Activated CD8-positive, alpha-beta T cell treated with anti-CD3 and anti-CD28 coated beads for 36 hours (primary cell): ENCODE measurements at regions not wholly inside any gene's neighbourhood (a gene's known extent, or its start where the extent isn't known, plus 50 kb on each side); places are given as distances from the start of the nearest gene placed in this dataset.
"Not testable (repeated sequence)": the region's sequence is repeated elsewhere in the genome, so short reads cannot be mapped to it uniquely, and the experiment has no call there.

Source experiments
- ATAC-seq: fragments of 200-7000 bp; cut with Tn5 transposase; one replicate; pipeline ENCODE4 v1.10.0; 2021; ENCODE audit warnings: mild to moderate bottlenecking, moderate library complexity
- CTCF ChIA-PET: fragments of 350-600 bp; sonication (Branson Sonifier 250); formaldehyde crosslinking; loops from one replicate; lab custom pipeline; 2021; ENCODE audit warnings: antibody characterized with exemption; lab: Charles Lee
- POLR2A ChIA-PET: fragments of 350-600 bp; sonication (Branson Sonifier 250); formaldehyde crosslinking; loops from one replicate; lab custom pipeline; 2021; ENCODE audit warnings: antibody characterized with exemption; lab: Charles Lee
- DNase-seq: peaks from one replicate; pipeline ENCODE4 v3.0.0-alpha.2; 2020
- H3K27ac Mint-ChIP-seq: one replicate; pipeline ENCODE4 v1.8.0; 2021; ENCODE audit warnings: mild to moderate bottlenecking, mixed read lengths
- H3K27me3 Mint-ChIP-seq: one replicate; pipeline ENCODE4 v1.8.0; 2021; ENCODE audit warnings: mixed read lengths
- H3K36me3 Mint-ChIP-seq: one replicate; pipeline ENCODE4 v1.8.0; 2021; ENCODE audit warnings: low read depth, mixed read lengths
- H3K4me1 Mint-ChIP-seq: one replicate; pipeline ENCODE4 v1.8.0; 2021; ENCODE audit warnings: low read depth, mixed read lengths
- H3K4me3 Mint-ChIP-seq: one replicate; pipeline ENCODE4 v1.8.0; 2021; ENCODE audit warnings: mild to moderate bottlenecking, moderate library complexity, mixed read lengths
- H3K9me3 Mint-ChIP-seq: one replicate; pipeline ENCODE4 v1.8.0; 2021; ENCODE audit warnings: mixed read lengths
- intact Hi-C: fragments of 100-400 bp; cut with micrococcal nuclease; formaldehyde crosslinking; loops from one replicate; pipeline ENCODE4 v1.10.0; 2022

DNA sequence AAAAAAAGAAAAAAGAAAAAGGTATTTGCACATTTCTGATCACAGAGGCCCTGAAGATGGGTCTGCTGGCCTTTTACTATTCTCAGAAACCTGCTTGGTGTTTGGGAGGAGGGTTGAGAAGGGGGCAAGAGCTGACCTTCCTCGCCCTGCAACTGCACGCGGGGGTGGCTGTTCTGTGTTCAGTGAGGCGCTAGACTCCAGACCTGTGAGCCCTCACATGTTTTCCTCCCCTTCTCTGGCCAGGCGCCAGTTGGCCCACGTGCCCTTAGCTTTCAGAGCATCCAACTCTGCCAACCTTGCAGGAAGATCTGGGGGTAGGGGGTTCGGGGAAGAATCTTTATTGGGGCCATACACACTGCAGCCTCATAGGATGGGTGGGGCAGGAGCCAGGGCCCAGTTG is 123.8 kb downstream of the SEPTIN7 start:
- H3K9me3 Mint-ChIP-seq, POLR2A ChIA-PET, ATAC-seq, H3K36me3 Mint-ChIP-seq, H3K4me3 Mint-ChIP-seq, H3K4me1 Mint-ChIP-seq, H3K27me3 Mint-ChIP-seq, H3K27ac Mint-ChIP-seq, intact Hi-C loops, DNase-seq: not testable (repeated sequence)
- CTCF ChIA-PET, result interaction anchor here (1.0 to 1.5 kb wide), 2 partner anchors 50 to 430 kb away, joined by 3 read pairs; no protein-coding TSS in a partner anchor

DNA sequence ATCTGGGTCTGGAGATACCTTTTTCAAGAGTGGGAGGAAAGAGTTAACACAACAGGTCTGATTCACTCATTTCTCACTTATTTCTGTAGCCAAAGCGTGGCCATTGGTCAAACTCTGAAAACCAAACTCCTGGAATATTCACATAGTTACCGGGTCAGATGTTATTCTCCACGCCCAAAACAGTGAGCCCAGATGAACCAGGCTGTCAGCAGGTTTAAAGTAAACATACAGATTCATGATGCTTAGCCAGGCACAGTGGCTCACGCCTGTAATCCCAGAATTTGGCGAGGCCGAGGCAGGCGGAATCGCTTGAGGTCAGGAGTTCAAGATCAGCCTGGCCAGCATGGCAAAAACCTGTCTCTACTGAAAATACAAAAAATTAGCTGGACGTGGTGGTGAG is 126.1 kb downstream of the SEPTIN7 start:
- ATAC-seq, H3K4me1 Mint-ChIP-seq, H3K9me3 Mint-ChIP-seq, H3K36me3 Mint-ChIP-seq, H3K4me3 Mint-ChIP-seq, H3K27ac Mint-ChIP-seq, CTCF ChIA-PET, H3K27me3 Mint-ChIP-seq, DNase-seq, POLR2A ChIA-PET, intact Hi-C loops: not testable (repeated sequence)

DNA sequence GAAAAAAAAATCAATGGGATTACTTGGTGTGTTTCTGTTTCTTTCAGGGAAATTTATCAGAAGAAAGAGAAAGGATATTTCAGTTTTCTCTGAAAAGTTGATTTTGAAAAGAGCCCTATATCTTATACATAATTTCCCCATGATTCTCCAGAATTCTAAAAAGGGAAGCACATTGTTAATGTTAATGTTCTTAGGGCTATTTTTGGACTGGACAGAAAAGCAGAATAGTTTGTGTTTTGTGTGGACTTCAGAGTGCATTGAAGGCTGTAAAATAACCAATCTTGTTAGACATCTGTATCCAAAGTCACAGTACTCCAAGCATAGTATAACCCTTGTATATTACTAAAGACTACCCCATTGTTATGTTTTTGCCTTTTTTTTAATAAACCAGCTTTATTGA is 130.3 kb downstream of the SEPTIN7 start:
- intact Hi-C loops, H3K27ac Mint-ChIP-seq, CTCF ChIA-PET, H3K36me3 Mint-ChIP-seq, H3K9me3 Mint-ChIP-seq, ATAC-seq, DNase-seq, H3K27me3 Mint-ChIP-seq, H3K4me1 Mint-ChIP-seq, H3K4me3 Mint-ChIP-seq, POLR2A ChIA-PET: not testable (repeated sequence)

DNA sequence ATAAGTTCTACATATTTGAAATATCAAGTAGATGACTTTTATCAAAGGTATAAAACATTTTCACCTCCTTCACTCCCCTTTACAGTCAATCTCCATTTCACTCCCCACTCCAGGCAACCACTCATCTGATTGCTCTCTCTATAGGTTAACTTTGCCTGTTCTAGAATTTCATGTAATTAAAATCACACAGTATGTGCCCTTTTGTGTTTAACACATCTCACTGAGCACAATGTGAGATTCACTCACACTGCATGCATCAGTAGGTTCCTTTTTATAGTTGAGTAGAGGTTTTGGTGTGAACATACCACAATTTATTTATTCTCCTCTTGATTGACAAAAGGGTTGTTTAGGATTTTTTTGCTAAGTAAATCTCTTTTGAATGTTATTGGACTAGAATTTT is 130.7 kb downstream of the SEPTIN7 start:
- H3K4me3 Mint-ChIP-seq, H3K36me3 Mint-ChIP-seq, H3K27me3 Mint-ChIP-seq, POLR2A ChIA-PET, H3K4me1 Mint-ChIP-seq, H3K27ac Mint-ChIP-seq, CTCF ChIA-PET, intact Hi-C loops, H3K9me3 Mint-ChIP-seq, ATAC-seq, DNase-seq: not testable (repeated sequence)

DNA sequence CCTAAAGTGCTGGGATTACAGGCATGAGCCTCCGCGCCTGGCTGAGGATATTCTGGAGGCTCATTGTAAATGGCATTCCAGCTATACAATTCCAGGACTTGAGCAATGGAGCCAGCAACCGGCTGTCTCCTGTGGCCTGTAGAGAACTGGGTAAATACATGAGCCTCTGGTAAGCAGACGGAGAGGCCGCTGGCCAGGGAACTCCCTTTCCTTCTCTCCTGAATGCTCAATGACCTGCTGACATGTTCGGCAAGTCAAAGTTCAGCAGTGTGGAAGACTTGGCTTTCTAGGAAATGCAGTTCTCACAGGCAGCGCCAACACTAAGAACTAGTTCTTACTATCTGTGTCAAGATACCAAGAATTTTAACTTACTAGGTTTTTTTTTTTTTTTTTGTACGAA is 139.8 kb downstream of the SEPTIN7 start:
- H3K27me3 Mint-ChIP-seq, H3K9me3 Mint-ChIP-seq, H3K36me3 Mint-ChIP-seq, H3K27ac Mint-ChIP-seq, CTCF ChIA-PET, ATAC-seq, intact Hi-C loops, DNase-seq, H3K4me3 Mint-ChIP-seq, H3K4me1 Mint-ChIP-seq: not testable (repeated sequence)
- POLR2A ChIA-PET, result interaction anchor here (0.7 kb wide), 1 partner anchor 101 kb away, joined by 3 read pairs; no protein-coding TSS in a partner anchor

DNA sequence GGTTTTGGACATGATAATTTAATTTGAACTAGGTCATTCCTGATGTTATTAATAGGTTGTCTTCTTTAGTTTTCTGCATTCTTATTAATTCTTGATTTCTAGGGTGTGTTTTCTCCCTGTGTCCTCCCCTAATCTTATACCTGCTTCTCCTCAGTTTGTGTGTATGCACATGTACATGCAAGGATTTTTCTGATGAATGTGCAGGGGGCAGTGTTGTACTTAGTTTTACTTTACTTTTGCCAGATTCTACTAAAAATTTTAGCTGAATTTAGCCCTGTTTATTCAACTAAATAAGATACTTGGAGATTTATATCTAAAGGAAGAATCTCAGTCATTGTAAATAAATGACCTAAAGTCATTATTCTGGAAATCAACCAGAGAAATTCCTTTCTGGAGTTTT is 144.8 kb downstream of the SEPTIN7 start:
- ATAC-seq, H3K9me3 Mint-ChIP-seq, H3K27ac Mint-ChIP-seq, DNase-seq, H3K36me3 Mint-ChIP-seq, POLR2A ChIA-PET, intact Hi-C loops, CTCF ChIA-PET, H3K27me3 Mint-ChIP-seq, H3K4me3 Mint-ChIP-seq, H3K4me1 Mint-ChIP-seq: not testable (repeated sequence)

DNA sequence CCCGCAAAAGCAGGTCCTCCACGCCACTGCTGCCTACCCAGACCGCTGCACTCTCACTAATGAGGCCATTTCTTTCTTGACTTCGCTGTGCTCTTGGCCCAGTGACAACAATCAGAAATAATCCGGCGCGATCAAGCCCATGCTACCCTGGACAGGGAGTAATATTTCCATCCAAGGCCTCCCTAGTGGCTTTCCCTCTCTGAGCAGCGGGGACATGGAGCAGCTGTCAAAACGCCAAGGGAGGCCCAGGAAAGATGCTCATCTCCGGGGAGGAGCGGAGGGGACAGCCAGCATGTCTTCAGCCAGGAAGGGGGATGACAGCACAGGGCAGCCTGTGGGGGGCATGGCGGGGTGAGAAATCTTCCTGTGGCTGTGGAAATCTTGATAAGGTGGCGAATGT is 154.9 kb downstream of the SEPTIN7 start:
- ATAC-seq, H3K36me3 Mint-ChIP-seq, H3K9me3 Mint-ChIP-seq, DNase-seq, H3K4me3 Mint-ChIP-seq, H3K4me1 Mint-ChIP-seq, H3K27me3 Mint-ChIP-seq, CTCF ChIA-PET, H3K27ac Mint-ChIP-seq, intact Hi-C loops, POLR2A ChIA-PET: not testable (repeated sequence)

DNA sequence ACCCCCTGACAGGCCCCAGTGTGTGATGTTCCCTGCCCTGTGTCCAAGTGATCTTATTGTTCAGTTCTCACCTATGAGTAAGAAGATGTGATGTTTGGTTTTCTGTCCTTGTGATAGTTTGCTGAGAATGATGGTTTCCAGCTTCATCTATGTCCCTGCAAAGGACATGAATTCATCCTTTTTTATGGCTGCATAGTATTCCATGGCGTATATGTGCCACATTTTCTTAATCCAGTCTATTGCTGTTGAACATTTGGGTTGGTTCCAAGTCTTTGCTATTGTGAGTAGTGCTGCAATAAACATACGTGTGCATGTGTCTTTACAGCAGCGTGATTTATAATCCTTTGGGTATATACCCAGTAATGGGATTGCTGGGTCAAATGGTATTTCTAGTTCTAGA is 156.1 kb downstream of the SEPTIN7 start:
- CTCF ChIA-PET, H3K27me3 Mint-ChIP-seq, POLR2A ChIA-PET: not testable (repeated sequence)

DNA sequence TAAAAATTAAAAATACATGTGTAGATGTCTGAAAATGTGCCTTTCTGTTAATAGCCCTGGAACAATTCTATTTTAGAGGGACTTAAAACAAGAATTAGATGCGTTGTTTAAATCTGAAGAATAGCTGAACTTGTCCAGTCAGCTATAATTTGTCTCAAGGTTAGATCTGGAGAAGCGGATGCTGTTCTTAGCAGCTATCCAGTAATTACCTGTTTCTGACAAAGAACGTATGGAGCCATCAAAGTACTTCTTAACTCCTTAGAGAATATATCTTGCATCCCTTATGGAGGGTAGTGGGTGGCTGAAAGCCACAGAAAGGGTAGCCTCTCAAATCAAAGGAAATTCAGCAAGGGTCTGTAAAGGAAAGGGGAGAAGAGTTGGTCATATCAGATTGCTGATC is 160.4 kb downstream of the SEPTIN7 start:
- H3K4me3 Mint-ChIP-seq, DNase-seq, H3K27me3 Mint-ChIP-seq, H3K4me1 Mint-ChIP-seq, CTCF ChIA-PET, H3K36me3 Mint-ChIP-seq, H3K9me3 Mint-ChIP-seq, ATAC-seq, POLR2A ChIA-PET, intact Hi-C loops, H3K27ac Mint-ChIP-seq: not testable (repeated sequence)

More for the DNA sequence above, 156.1 kb downstream of the SEPTIN7 start:
- ATAC-seq, H3K9me3 Mint-ChIP-seq, H3K4me1 Mint-ChIP-seq, H3K27ac Mint-ChIP-seq, H3K4me3 Mint-ChIP-seq, intact Hi-C loops, H3K36me3 Mint-ChIP-seq, DNase-seq: not testable (repeated sequence)

DNA sequence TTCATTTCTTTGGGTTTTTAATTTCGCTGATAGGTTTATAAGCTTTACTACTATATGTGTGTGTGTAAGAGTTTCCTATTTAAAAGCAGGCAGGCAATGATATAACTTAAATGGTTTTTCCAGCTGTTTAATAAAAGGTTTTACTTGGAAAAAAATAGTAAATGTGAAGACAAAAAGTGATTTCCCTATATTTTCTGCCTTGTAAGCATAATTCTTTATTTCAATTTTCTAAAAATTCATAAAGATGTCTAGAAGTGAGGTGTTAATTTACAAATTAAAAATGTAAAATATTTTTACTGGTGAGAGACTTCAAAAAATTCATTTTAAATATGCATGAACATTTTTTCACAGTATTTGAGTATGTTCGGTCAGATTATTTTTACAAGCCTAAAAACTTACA is 161.8 kb downstream of the SEPTIN7 start:
- ATAC-seq, H3K27me3 Mint-ChIP-seq, CTCF ChIA-PET, H3K9me3 Mint-ChIP-seq, intact Hi-C loops, H3K4me1 Mint-ChIP-seq, POLR2A ChIA-PET, H3K4me3 Mint-ChIP-seq, H3K36me3 Mint-ChIP-seq, DNase-seq, H3K27ac Mint-ChIP-seq: not testable (repeated sequence)
